Neural progenitor cell (in vitro differentiated cells): ENCODE measurements at regions not wholly inside any gene's neighbourhood (a gene's known extent, or its start where the extent isn't known, plus 50 kb on each side); places are given as distances from the start of the nearest gene placed in this dataset.

ENCODE experiments used
- DNase-seq: peaks from one replicate; pipeline ENCODE4 v3.0.0-alpha.2; 2016; ENCODE audit warnings: low spot score
- H2AFZ ChIP-seq: fragments of 200-600 bp; sonication (generic); replicated peaks from 2 replicates; pipeline ENCODE4 v1.6.1; 2016; ENCODE audit warnings: antibody characterized with exemption
- H3F3A ChIP-seq: fragments of 200-600 bp; sonication (generic); 2 replicates; pipeline ENCODE4 v1.6.1; 2016; ENCODE audit warnings: antibody characterized with exemption, low read depth
- H3K27ac ChIP-seq: fragments of 200-600 bp; sonication (generic); 2 replicates; pipeline ENCODE4 v1.5.1; 2016; ENCODE audit warnings: mild to moderate bottlenecking
- H3K27me3 ChIP-seq: fragments of 200-600 bp; sonication (generic); 2 replicates; pipeline ENCODE4 v1.6.1; 2016; ENCODE audit warnings: mild to moderate bottlenecking, moderate library complexity
- H3K36me3 ChIP-seq: fragments of 200-600 bp; sonication (generic); 2 replicates; pipeline ENCODE4 v1.5.1; 2016
- H3K4me1 ChIP-seq: fragments of 200-600 bp; sonication (generic); 2 replicates; pipeline ENCODE4 v1.6.1; 2016; ENCODE audit warnings: mixed run types
- H3K4me2 ChIP-seq: fragments of 200-600 bp; sonication (generic); 2 replicates; pipeline ENCODE4 v1.6.1; 2016
- H3K4me3 ChIP-seq: fragments of 200-600 bp; sonication (generic); 2 replicates; pipeline ENCODE4 v1.5.1; 2016
- H3K79me2 ChIP-seq: fragments of 200-600 bp; sonication (generic); 2 replicates; pipeline ENCODE4 v1.6.1; 2016; ENCODE audit warnings: low read depth
- H3K9ac ChIP-seq: fragments of 200-600 bp; sonication (generic); 2 replicates; pipeline ENCODE4 v1.6.1; 2016
- H3K9me3 ChIP-seq: fragments of 200-600 bp; sonication (generic); 2 replicates; pipeline ENCODE4 v1.5.1; 2016; ENCODE audit warnings: low read depth
- H4K20me1 ChIP-seq: fragments of 200-600 bp; sonication (generic); 2 replicates; pipeline ENCODE4 v1.6.1; 2016; ENCODE audit warnings: low read depth
- H3K27ac Mint-ChIP-seq: 3 replicates; pipeline ENCODE4 v1.8.0; 2021; ENCODE audit warnings: mixed read lengths
- H3K27me3 Mint-ChIP-seq: 2 replicates; pipeline ENCODE4 v1.8.0; 2022; ENCODE audit warnings: low read depth, mild to moderate bottlenecking, inconsistent platforms, moderate library complexity, mixed read lengths; ENCODE audit not compliant: insufficient read depth
- H3K36me3 Mint-ChIP-seq: 3 replicates; pipeline ENCODE4 v1.8.0; 2021; ENCODE audit warnings: mixed read lengths
- H3K4me1 Mint-ChIP-seq: 3 replicates; pipeline ENCODE4 v1.8.0; 2021; ENCODE audit warnings: mixed read lengths
- H3K4me3 Mint-ChIP-seq: 3 replicates; pipeline ENCODE4 v1.8.0; 2021; ENCODE audit warnings: mild to moderate bottlenecking, moderate library complexity, mixed read lengths
- H3K9me3 Mint-ChIP-seq: 3 replicates; pipeline ENCODE4 v1.8.0; 2020; ENCODE audit warnings: mixed read lengths
- EZH2 ChIP-seq: fragments of 200-600 bp; sonication (generic); IDR thresholded peaks from 2 replicates; pipeline ENCODE4 v1.6.1; 2017; ENCODE audit warnings: antibody characterized with exemption, mild to moderate bottlenecking, moderate library complexity
- EZH2phosphoT487 ChIP-seq: fragments of 200-600 bp; sonication (generic); IDR thresholded peaks from 2 replicates; pipeline ENCODE4 v1.6.1; 2017; ENCODE audit warnings: antibody characterized with exemption
- TF ChIP-seq, protein P1 (sequence below): fragments of 200-600 bp; sonication (generic); IDR thresholded peaks from 2 replicates; pipeline ENCODE4 v1.5.1; 2017; ENCODE audit warnings: antibody characterized with exemption, mild to moderate bottlenecking

- peak overlapping the region; percentile 42 for H3K27ac Mint-ChIP-seq
- no peaks in the 10 kb centered on the region for H3K36me3 Mint-ChIP-seq
- TF ChIP-seq EZH2phosphoT487 (no peak), EZH2 (no peak)
- TF ChIP-seq, protein P1, sequence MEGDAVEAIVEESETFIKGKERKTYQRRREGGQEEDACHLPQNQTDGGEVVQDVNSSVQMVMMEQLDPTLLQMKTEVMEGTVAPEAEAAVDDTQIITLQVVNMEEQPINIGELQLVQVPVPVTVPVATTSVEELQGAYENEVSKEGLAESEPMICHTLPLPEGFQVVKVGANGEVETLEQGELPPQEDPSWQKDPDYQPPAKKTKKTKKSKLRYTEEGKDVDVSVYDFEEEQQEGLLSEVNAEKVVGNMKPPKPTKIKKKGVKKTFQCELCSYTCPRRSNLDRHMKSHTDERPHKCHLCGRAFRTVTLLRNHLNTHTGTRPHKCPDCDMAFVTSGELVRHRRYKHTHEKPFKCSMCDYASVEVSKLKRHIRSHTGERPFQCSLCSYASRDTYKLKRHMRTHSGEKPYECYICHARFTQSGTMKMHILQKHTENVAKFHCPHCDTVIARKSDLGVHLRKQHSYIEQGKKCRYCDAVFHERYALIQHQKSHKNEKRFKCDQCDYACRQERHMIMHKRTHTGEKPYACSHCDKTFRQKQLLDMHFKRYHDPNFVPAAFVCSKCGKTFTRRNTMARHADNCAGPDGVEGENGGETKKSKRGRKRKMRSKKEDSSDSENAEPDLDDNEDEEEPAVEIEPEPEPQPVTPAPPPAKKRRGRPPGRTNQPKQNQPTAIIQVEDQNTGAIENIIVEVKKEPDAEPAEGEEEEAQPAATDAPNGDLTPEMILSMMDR: peak; percentile 15
- no peak overlapping the region for H2AFZ ChIP-seq
- H3K27ac ChIP-seq: no peak overlapping the region
- H3K27me3 ChIP-seq: no peaks in the 10 kb centered on the region
- H3K4me1 Mint-ChIP-seq: peaks cover 32% of the 10 kb centered on the region
- H3K4me2 ChIP-seq: no peak overlapping the region
- no peak overlapping the region for H3K4me3 Mint-ChIP-seq
- H3K9ac ChIP-seq: no peak overlapping the region
- no peaks in the 10 kb centered on the region for H3K9me3 ChIP-seq
- H3K36me3 ChIP-seq: no peaks in the 10 kb centered on the region
- H3K79me2 ChIP-seq: no peaks in the 10 kb centered on the region
- H3K4me1 ChIP-seq: peaks cover 13% of the 10 kb centered on the region
- peaks cover 3% of the 10 kb centered on the region for H3F3A ChIP-seq
- H4K20me1 ChIP-seq: no peaks in the 10 kb centered on the region
- H3K4me3 ChIP-seq: no peak overlapping the region
- DNase-seq: no peak
- no peaks in the 10 kb centered on the region for H3K9me3 Mint-ChIP-seq
- H3K27me3 Mint-ChIP-seq: peaks cover 2% of the 10 kb centered on the region
These were observed 116.6 kb downstream of the MRPL14 start for GRCh38 chr6:44010411-44011349.

DNA sequence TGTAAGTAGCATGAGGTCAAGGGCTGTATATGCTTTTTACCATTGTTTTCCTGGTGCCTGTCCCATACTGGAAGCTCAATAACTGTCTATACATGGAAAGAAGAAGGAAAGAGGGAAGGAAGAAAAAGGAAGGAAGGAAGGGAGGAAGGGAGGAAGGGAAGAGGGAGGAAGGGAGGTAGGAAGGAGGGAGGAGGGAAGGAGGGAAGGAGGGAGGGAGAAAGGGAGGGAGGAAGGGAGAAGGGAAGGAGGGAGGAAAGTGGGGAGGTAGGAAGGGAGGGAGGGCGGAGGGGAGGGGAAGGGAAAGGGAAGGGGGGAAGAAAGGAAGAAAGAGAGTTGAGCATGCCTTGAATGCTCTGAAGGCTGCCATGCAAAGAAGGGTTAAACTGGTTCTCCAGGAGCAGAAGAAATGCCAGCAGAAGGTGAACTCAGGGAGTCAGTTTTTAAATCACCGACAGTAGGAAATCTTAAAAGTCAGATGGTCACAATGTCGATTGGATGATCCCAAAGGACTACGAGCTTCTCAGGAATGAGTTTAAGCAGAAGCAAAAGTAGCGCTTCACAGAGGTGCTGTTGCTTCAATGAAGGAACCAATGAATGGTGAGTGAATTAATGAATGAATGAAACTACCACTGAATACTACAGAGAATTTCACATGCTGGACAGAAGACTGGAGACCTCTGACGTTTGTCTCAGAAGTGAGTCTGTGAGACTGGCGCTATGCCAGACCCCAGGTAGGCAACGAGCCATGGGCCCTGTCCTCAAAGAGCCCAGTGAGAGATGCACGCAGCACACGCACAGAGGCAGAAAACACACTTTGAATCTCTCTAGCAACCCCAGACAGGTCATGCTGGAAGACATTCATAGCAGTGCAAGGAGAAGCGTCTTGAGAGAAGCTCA lies 117.6 kb downstream of the MRPL14 start:
- no peak overlapping the region for H3K27ac ChIP-seq
- peaks cover 3% of the 10 kb centered on the region for H3F3A ChIP-seq
- no peak for DNase-seq
- TF ChIP-seq EZH2 (no peak), EZH2phosphoT487 (no peak)
- TF ChIP-seq, protein P1: no peak
- no peaks in the 10 kb centered on the region for H3K36me3 ChIP-seq
- H3K9me3 ChIP-seq: no peaks in the 10 kb centered on the region
- peaks cover 42% of the 10 kb centered on the region for H3K4me1 Mint-ChIP-seq
- no peaks in the 10 kb centered on the region for H4K20me1 ChIP-seq
- H3K27me3 Mint-ChIP-seq: peaks cover 2% of the 10 kb centered on the region
- H2AFZ ChIP-seq: no peak overlapping the region
- no peaks in the 10 kb centered on the region for H3K79me2 ChIP-seq
- H3K27me3 ChIP-seq: no peaks in the 10 kb centered on the region
- peak overlapping the region; percentile 91 for H3K27ac Mint-ChIP-seq
- H3K9me3 Mint-ChIP-seq: no peaks in the 10 kb centered on the region
- no peak overlapping the region for H3K4me3 Mint-ChIP-seq
- H3K4me2 ChIP-seq: no peak overlapping the region
- H3K4me1 ChIP-seq: peaks cover 18% of the 10 kb centered on the region
- no peaks in the 10 kb centered on the region for H3K36me3 Mint-ChIP-seq
- no peak overlapping the region for H3K4me3 ChIP-seq
- no peak overlapping the region for H3K9ac ChIP-seq

- no peak overlapping the region for H3K27ac ChIP-seq
- no peak overlapping the region for H3K4me3 ChIP-seq
- H3K27me3 ChIP-seq: peaks cover 3% of the 10 kb centered on the region
- peaks cover 46% of the 10 kb centered on the region for H3K4me1 Mint-ChIP-seq
- H3K36me3 ChIP-seq: no peaks in the 10 kb centered on the region
- TF ChIP-seq, protein P1: no peak
- no peak for TF ChIP-seq EZH2phosphoT487
- no peak for TF ChIP-seq EZH2
- no peak overlapping the region for H3K9ac ChIP-seq
- H3K27ac Mint-ChIP-seq: no peak overlapping the region
- no peaks in the 10 kb centered on the region for H3K9me3 Mint-ChIP-seq
- no peak for DNase-seq
- no peaks in the 10 kb centered on the region for H3K79me2 ChIP-seq
- no peaks in the 10 kb centered on the region for H3K9me3 ChIP-seq
- peaks cover 21% of the 10 kb centered on the region for H3K4me1 ChIP-seq
- no peaks in the 10 kb centered on the region for H3K36me3 Mint-ChIP-seq
- no peak overlapping the region for H3K4me2 ChIP-seq
- H3F3A ChIP-seq: peaks cover 8% of the 10 kb centered on the region
- H3K27me3 Mint-ChIP-seq: peaks cover 2% of the 10 kb centered on the region
- no peak overlapping the region for H2AFZ ChIP-seq
- H3K4me3 Mint-ChIP-seq: no peak overlapping the region
- H4K20me1 ChIP-seq: no peaks in the 10 kb centered on the region
These were observed 118.4 kb downstream of the MRPL14 start for GRCh38 chr6:44008821-44009370.
